Suprapubic skin (tissue), 4 donors: ENCODE measurements at regions not wholly inside any gene's neighbourhood (a gene's known extent, or its start where the extent isn't known, plus 50 kb on each side); places are given as distances from the start of the nearest gene placed in this dataset.

Experiments
- POLR2A ChIP-seq, 2 donors: fragments of 450-650 bp; IDR thresholded peaks; one replicate each; pipeline ENCODE4 v1.6.1; 2017; ENCODE audit warnings: antibody characterized with exemption in 2 of 2, mild to moderate bottlenecking in 2 of 2, moderate library complexity in 2 of 2
- POLR2AphosphoS5 ChIP-seq, 3 donors: sonication (generic); formaldehyde crosslinking; IDR thresholded peaks; one replicate each; pipeline ENCODE4 v1.6.1; 2017; ENCODE audit warnings: antibody characterized with exemption in 3 of 3
- TF ChIP-seq, protein P1 (sequence below), 2 donors: fragments of 200-600 bp in 1 of 2; fragments of 450-650 bp in 1 of 2; sonication (generic) in 1 of 2; IDR thresholded peaks; one replicate each; pipeline ENCODE4 v1.5.1; 2016 to 2019; ENCODE audit warnings: antibody characterized with exemption in 2 of 2, mild to moderate bottlenecking in 1 of 2, moderate library complexity in 1 of 2

DNA sequence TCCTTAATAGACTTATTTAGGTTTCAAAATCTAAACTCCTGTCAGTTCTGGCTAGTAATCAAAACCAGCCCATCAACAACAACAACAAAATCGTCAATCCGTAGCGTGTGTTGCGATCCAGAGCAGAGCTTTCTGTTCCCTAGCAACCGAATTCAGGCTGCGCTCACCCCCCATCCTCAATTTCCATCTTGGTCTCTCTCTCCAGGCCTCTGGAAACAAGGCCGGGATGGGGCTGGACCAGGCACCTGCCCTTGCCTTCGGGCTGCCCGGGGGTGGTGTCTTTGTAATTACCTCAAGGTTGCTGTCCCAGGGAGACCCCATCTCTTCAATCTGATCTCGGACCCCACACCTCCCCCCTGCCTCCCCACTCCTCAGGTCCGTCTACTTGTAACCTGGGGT lies 1341.5 kb downstream of the BRD1 start:
- TF ChIP-seq, protein P1, sequence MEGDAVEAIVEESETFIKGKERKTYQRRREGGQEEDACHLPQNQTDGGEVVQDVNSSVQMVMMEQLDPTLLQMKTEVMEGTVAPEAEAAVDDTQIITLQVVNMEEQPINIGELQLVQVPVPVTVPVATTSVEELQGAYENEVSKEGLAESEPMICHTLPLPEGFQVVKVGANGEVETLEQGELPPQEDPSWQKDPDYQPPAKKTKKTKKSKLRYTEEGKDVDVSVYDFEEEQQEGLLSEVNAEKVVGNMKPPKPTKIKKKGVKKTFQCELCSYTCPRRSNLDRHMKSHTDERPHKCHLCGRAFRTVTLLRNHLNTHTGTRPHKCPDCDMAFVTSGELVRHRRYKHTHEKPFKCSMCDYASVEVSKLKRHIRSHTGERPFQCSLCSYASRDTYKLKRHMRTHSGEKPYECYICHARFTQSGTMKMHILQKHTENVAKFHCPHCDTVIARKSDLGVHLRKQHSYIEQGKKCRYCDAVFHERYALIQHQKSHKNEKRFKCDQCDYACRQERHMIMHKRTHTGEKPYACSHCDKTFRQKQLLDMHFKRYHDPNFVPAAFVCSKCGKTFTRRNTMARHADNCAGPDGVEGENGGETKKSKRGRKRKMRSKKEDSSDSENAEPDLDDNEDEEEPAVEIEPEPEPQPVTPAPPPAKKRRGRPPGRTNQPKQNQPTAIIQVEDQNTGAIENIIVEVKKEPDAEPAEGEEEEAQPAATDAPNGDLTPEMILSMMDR (IDR thresholded peaks at IDR 0.05) = no peak
- TF ChIP-seq POLR2AphosphoS5 (IDR thresholded peaks at IDR 0.05) = no peak
- no peak for TF ChIP-seq POLR2A (IDR thresholded peaks at IDR 0.05)
